ENCODE measurements at regions not wholly inside any gene's neighbourhood (a gene's known extent, or its start where the extent isn't known, plus 50 kb on each side); places are given as distances from the start of the nearest gene placed in this dataset.

DNA sequence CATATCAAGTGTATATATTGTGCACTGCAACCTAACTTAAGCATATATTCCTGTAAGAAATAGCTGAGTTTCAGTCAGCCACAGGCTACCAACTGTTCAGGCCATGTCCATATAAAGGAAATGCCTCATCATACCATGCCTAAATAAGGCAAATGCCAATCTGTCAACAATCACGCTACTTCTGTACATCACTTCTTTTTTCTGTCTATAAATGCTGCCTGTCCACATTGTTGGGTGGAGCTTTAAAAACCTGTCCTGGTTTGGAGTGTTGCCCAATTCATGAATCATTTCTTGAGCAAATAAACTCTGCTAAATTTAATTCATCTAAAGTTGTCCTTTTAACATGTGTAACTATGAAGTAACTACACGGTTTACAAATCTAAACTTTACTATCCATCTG lies 1091.9 kb downstream of the NSUN3 start:
- no TSS peak for BruUV-seq (replicated peaks)
- H3K27me3 Mint-ChIP-seq (ENCODE audit: insufficient read depth, unreplicated experiment), result no peaks in the 10 kb centered on the region
- no peaks in the 10 kb centered on the region for H3K36me3 Mint-ChIP-seq (ENCODE audit: insufficient read depth, unreplicated experiment)
- no peak for DNase-seq
- CTCF ChIA-PET, result no interaction called here
- TF ChIP-seq, protein P1, sequence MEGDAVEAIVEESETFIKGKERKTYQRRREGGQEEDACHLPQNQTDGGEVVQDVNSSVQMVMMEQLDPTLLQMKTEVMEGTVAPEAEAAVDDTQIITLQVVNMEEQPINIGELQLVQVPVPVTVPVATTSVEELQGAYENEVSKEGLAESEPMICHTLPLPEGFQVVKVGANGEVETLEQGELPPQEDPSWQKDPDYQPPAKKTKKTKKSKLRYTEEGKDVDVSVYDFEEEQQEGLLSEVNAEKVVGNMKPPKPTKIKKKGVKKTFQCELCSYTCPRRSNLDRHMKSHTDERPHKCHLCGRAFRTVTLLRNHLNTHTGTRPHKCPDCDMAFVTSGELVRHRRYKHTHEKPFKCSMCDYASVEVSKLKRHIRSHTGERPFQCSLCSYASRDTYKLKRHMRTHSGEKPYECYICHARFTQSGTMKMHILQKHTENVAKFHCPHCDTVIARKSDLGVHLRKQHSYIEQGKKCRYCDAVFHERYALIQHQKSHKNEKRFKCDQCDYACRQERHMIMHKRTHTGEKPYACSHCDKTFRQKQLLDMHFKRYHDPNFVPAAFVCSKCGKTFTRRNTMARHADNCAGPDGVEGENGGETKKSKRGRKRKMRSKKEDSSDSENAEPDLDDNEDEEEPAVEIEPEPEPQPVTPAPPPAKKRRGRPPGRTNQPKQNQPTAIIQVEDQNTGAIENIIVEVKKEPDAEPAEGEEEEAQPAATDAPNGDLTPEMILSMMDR (IDR thresholded peaks at IDR 0.05; ENCODE audit: insufficient read depth in 1 of 2, low read depth in 1 of 2, low read length in 1 of 2, severe bottlenecking in 1 of 2, unreplicated experiment in 1 of 2), result no peak
- Histone ChIP-seq H3K4me3 (ENCODE audit: low read depth, low read length) (no peak overlapping the region), H3K36me3 (ENCODE audit: control insufficient read depth, insufficient read depth, low read length) (no peaks in the 10 kb centered on the region), H3K4me1 (no peaks in the 10 kb centered on the region), H3K27me3 (replicated peaks; ENCODE audit: control insufficient read depth, insufficient read depth, low read length) (no peaks in the 10 kb centered on the region), H3K9me3 (no peaks in the 10 kb centered on the region; the same call in 1 of the 2 replicates)
- POLR2A ChIA-PET, result no interaction called here
- peaks cover 17% of the 10 kb centered on the region for H3K9me3 Mint-ChIP-seq (ENCODE audit: unreplicated experiment)
- intact Hi-C loops (cut with micrococcal nuclease; ENCODE audit: unreplicated experiment), result no loop called here
- H3K4me3 Mint-ChIP-seq (ENCODE audit: unreplicated experiment), result no peak overlapping the region
- no peak overlapping the region for H3K27ac Mint-ChIP-seq (ENCODE audit: unreplicated experiment)
- no peaks in the 10 kb centered on the region for H3K4me1 Mint-ChIP-seq (ENCODE audit: low read depth, unreplicated experiment)

DNA sequence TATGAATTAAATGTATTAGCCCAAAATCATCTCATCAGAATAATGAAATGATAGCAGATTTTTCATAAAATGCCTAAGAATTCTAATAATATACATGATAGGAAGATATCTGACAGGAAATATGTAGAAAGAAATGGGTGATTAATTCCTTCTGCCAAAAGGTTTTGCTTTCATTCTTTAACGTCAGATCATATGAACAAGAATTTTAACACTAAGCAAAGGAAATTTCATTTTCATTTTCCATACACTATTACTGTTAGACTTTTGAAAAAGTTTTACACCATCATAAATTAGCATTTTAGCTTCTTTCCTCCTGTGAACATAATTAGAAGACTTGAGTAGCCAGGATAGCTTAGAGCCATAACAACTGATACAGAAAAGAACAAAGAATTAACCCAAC lies 1099.9 kb downstream of the NSUN3 start:
- no TSS peak for BruUV-seq (replicated peaks)
- Mint-ChIP-seq H3K27ac (ENCODE audit: unreplicated experiment) (no peak overlapping the region), H3K4me3 (ENCODE audit: unreplicated experiment) (no peak overlapping the region), H3K36me3 (ENCODE audit: insufficient read depth, unreplicated experiment) (no peaks in the 10 kb centered on the region), H3K27me3 (ENCODE audit: insufficient read depth, unreplicated experiment) (no peaks in the 10 kb centered on the region), H3K9me3 (ENCODE audit: unreplicated experiment) (no peaks in the 10 kb centered on the region), H3K4me1 (ENCODE audit: low read depth, unreplicated experiment) (no peaks in the 10 kb centered on the region)
- ChIA-PET CTCF (no interaction called here), POLR2A (no interaction called here)
- TF ChIP-seq, protein P1 (IDR thresholded peaks at IDR 0.05; ENCODE audit: insufficient read depth in 1 of 2, low read depth in 1 of 2, low read length in 1 of 2, severe bottlenecking in 1 of 2, unreplicated experiment in 1 of 2), result no peak
- Histone ChIP-seq H3K9me3 (no peaks in the 10 kb centered on the region; the same call in 1 of the 2 replicates), H3K36me3 (ENCODE audit: control insufficient read depth, insufficient read depth, low read length) (no peaks in the 10 kb centered on the region), H3K4me1 (no peaks in the 10 kb centered on the region), H3K4me3 (ENCODE audit: low read depth, low read length) (no peak overlapping the region), H3K27me3 (replicated peaks; ENCODE audit: control insufficient read depth, insufficient read depth, low read length) (no peaks in the 10 kb centered on the region)
- no peak for DNase-seq
- intact Hi-C loops (cut with micrococcal nuclease; ENCODE audit: unreplicated experiment), result no loop called here

DNA sequence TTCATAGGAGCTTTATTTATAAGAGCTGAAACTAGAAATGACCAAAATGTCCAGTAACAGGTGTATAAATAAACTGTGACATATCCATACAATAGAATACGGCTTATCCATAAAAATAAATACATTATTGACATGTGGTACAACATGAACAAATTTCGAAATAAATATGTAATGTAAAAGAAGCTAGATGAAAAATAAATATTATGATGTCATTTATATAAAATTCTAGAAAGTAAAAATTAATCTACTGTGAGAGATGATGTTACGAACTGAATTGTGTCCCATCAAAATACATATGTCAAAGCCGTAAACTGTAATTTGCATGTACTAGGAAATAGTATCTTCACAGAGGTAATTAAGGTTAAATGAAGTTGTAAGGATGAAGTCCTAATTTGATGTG lies 1104.9 kb downstream of the NSUN3 start:
- H3K9me3 ChIP-seq, result no peaks in the 10 kb centered on the region
- no peaks in the 10 kb centered on the region for H3K36me3 ChIP-seq (ENCODE audit: control insufficient read depth, insufficient read depth, low read length)
- TF ChIP-seq, protein P1 (IDR thresholded peaks at IDR 0.05; ENCODE audit: insufficient read depth in 1 of 2, low read depth in 1 of 2, low read length in 1 of 2, severe bottlenecking in 1 of 2, unreplicated experiment in 1 of 2), result no peak
- ChIA-PET POLR2A (no interaction called here), CTCF (no interaction called here)
- intact Hi-C loops (cut with micrococcal nuclease; ENCODE audit: unreplicated experiment), result no loop called here
- no peaks in the 10 kb centered on the region for H3K4me1 Mint-ChIP-seq (ENCODE audit: low read depth, unreplicated experiment)
- H3K4me1 ChIP-seq, result no peaks in the 10 kb centered on the region
- no peak overlapping the region for H3K27ac Mint-ChIP-seq (ENCODE audit: unreplicated experiment)
- H3K27me3 ChIP-seq (replicated peaks; ENCODE audit: control insufficient read depth, insufficient read depth, low read length), result no peaks in the 10 kb centered on the region
- DNase-seq, result no peak
- no TSS peak for BruUV-seq (replicated peaks)
- H3K9me3 Mint-ChIP-seq (ENCODE audit: unreplicated experiment), result no peaks in the 10 kb centered on the region
- H3K4me3 ChIP-seq (ENCODE audit: low read depth, low read length), result no peak overlapping the region
- H3K36me3 Mint-ChIP-seq (ENCODE audit: insufficient read depth, unreplicated experiment), result no peaks in the 10 kb centered on the region
- no peaks in the 10 kb centered on the region for H3K27me3 Mint-ChIP-seq (ENCODE audit: insufficient read depth, unreplicated experiment)
- H3K4me3 Mint-ChIP-seq (ENCODE audit: unreplicated experiment), result no peak overlapping the region

Data from Caco-2 (cell line).